ENCODE measurements at regions not wholly inside any gene's neighbourhood (a gene's known extent, or its start where the extent isn't known, plus 50 kb on each side); places are given as distances from the start of the nearest gene placed in this dataset.

- TF ChIP-seq CTCF (IDR thresholded peaks at IDR 0.05; ENCODE audit: low read depth, low read length, poor library complexity, severe bottlenecking), result no peak
- no peak for TF ChIP-seq EZH2phosphoT487 (IDR thresholded peaks at IDR 0.05; ENCODE audit: borderline replicate concordance, low read length)
Observed at GRCh38 chr21:28669321-28669720, 323.4 kb downstream of the LTN1 start.
